H1 (cell line): ENCODE measurements at regions not wholly inside any gene's neighbourhood (a gene's known extent, or its start where the extent isn't known, plus 50 kb on each side); places are given as distances from the start of the nearest gene placed in this dataset.

Source experiments
- CTCF ChIA-PET: fragments of 300-600 bp; sonication (Branson Sonifier 250); formaldehyde crosslinking; loops from one replicate; lab custom pipeline; 2021; ENCODE audit not compliant: partially characterized antibody; lab: Charles Lee
- POLR2A ChIA-PET: fragments of 300-600 bp; sonication (Branson Sonifier 250); formaldehyde crosslinking; loops from one replicate; lab custom pipeline; 2021; ENCODE audit warnings: inconsistent platforms; ENCODE audit not compliant: partially characterized antibody; lab: Charles Lee
- DNase-seq, 2 experiments: peaks; one replicate each; pipeline versions ENCODE4 v3.0.0 to v3.0.0-alpha.2; 2010 to 2022; ENCODE audit warnings: low spot score in 2 of 2, low read depth in 1 of 2, mixed read lengths in 1 of 2
- FAIRE-seq: peaks from 2 replicates; lab custom pipeline; 2011; peaks lifted over from hg19 to GRCh38; lab: Jason Lieb, UNC
- H2AFZ ChIP-seq: 2 replicates; pipeline ENCODE4 v1.8.1; 2012; ENCODE audit warnings: low read length, inconsistent platforms
- H2AK5ac ChIP-seq: 2 replicates; pipeline ENCODE4 v1.6.1; 2013; ENCODE audit warnings: low read depth, low read length
- H2BK120ac ChIP-seq: replicated peaks from 2 replicates; pipeline ENCODE3; 2013; ENCODE audit warnings: low read depth, low read length, inconsistent platforms
- H2BK12ac ChIP-seq: 2 replicates; pipeline ENCODE4 v1.6.1; 2013; ENCODE audit warnings: low read depth, low read length
- H2BK15ac ChIP-seq: 2 replicates; pipeline ENCODE4 v1.6.1; 2013; ENCODE audit warnings: low read length
- H2BK20ac ChIP-seq: 2 replicates; pipeline ENCODE4 v1.6.1; 2013; ENCODE audit warnings: low read length
- H2BK5ac ChIP-seq: 2 replicates; pipeline ENCODE4 v1.6.1; 2013; ENCODE audit warnings: low read depth, low read length
- H3K14ac ChIP-seq: 2 replicates; pipeline ENCODE4 v1.6.1; 2013; ENCODE audit warnings: inconsistent platforms; ENCODE audit not compliant: insufficient read length
- H3K18ac ChIP-seq: 2 replicates; pipeline ENCODE4 v1.6.1; 2013; ENCODE audit warnings: low read length; ENCODE audit errors: extremely low read depth
- H3K23ac ChIP-seq: 2 replicates; pipeline ENCODE4 v1.6.1; 2013; ENCODE audit warnings: inconsistent platforms; ENCODE audit not compliant: insufficient read length
- H3K23me2 ChIP-seq: 2 replicates; pipeline ENCODE4 v1.6.1; 2013; ENCODE audit warnings: low read depth, low read length
- H3K27ac ChIP-seq: 2 replicates; pipeline ENCODE4 v1.6.1; 2011; ENCODE audit warnings: low read depth, low read length, inconsistent platforms
- H3K27me3 ChIP-seq, 4 experiments: replicated peaks in 1 of 4; 1 replicate in 1 of 4; 2 replicates in 3 of 4; pipeline versions ENCODE4 v1.6.1 to v1.8.1; 2011 to 2013; ENCODE audit warnings: low read length in 3 of 4, mild to moderate bottlenecking in 3 of 4, inconsistent platforms in 2 of 4, mixed read lengths in 2 of 4, moderate library complexity in 1 of 4; ENCODE audit not compliant: control insufficient read depth in 3 of 4, insufficient read depth in 3 of 4; ENCODE audit errors: extremely low read depth in 1 of 4
- H3K36me3 ChIP-seq, 4 experiments: 2 replicates each; pipeline versions ENCODE4 v1.6.1 to v1.8.1; 2011 to 2013; ENCODE audit warnings: mild to moderate bottlenecking in 4 of 4, low read length in 3 of 4, moderate library complexity in 2 of 4, control low read depth in 1 of 4, inconsistent platforms in 1 of 4; ENCODE audit not compliant: insufficient read depth in 4 of 4, control insufficient read depth in 2 of 4
- H3K4ac ChIP-seq: replicated peaks from 2 replicates; pipeline ENCODE3; 2013; ENCODE audit warnings: low read length, low read depth, mixed read lengths, inconsistent platforms; ENCODE audit not compliant: insufficient read length
- H3K4me1 ChIP-seq, 4 experiments: replicated peaks in 1 of 4; 1 replicate in 1 of 4; 2 replicates in 3 of 4; pipeline versions ENCODE4 v1.6.1 to v1.8.1; 2011 to 2013; ENCODE audit warnings: low read length in 3 of 4, inconsistent platforms in 2 of 4, mixed read lengths in 1 of 4; ENCODE audit not compliant: insufficient read depth in 4 of 4, control insufficient read depth in 3 of 4
- H3K4me2 ChIP-seq, 2 experiments: 2 replicates each; pipeline versions ENCODE4 v1.6.1 to v1.8.1; 2011 to 2013; ENCODE audit warnings: low read depth in 2 of 2, low read length in 2 of 2, control low read depth in 1 of 2, inconsistent platforms in 1 of 2, mild to moderate bottlenecking in 1 of 2; ENCODE audit not compliant: insufficient read depth in 1 of 2
- H3K4me3 ChIP-seq, 4 experiments: fragments of 200-600, 300-600 bp in 1 of 4; sonication (generic), shearing (Covaris generic), sonication (Bioruptor Twin) in 1 of 4; 2 replicates each; pipeline versions ENCODE4 v1.5.1 to v1.8.1; 2011 to 2016; ENCODE audit warnings: low read length in 4 of 4, low read depth in 3 of 4, control low read depth in 2 of 4, inconsistent platforms in 2 of 4, mild to moderate bottlenecking in 2 of 4, mixed read lengths in 1 of 4, moderate library complexity in 1 of 4; ENCODE audit not compliant: insufficient read depth in 2 of 4; ENCODE audit errors: extremely low read depth in 1 of 4
- H3K56ac ChIP-seq: replicated peaks from 2 replicates; pipeline ENCODE3; 2013; ENCODE audit warnings: low read depth, mild to moderate bottlenecking, mixed read lengths, low read length, inconsistent platforms; ENCODE audit not compliant: insufficient read length
- H3K79me1 ChIP-seq: 2 replicates; pipeline ENCODE4 v1.6.1; 2013; ENCODE audit warnings: low read depth, low read length, control low read depth
- H3K79me2 ChIP-seq, 2 experiments: 2 replicates each; pipeline versions ENCODE4 v1.6.1 to v1.8.1; 2012 to 2013; ENCODE audit warnings: low read length in 2 of 2, mild to moderate bottlenecking in 2 of 2, inconsistent platforms in 1 of 2; ENCODE audit not compliant: insufficient read depth in 2 of 2, control insufficient read depth in 1 of 2
- H3K9ac ChIP-seq, 4 experiments: replicated peaks in 1 of 4; 1 replicate in 1 of 4; 2 replicates in 3 of 4; pipeline versions ENCODE4 v1.6.1 to v1.8.1; 2011 to 2013; ENCODE audit warnings: low read depth in 3 of 4, low read length in 3 of 4, control low read depth in 2 of 4, mild to moderate bottlenecking in 2 of 4, moderate library complexity in 2 of 4, inconsistent platforms in 1 of 4; ENCODE audit errors: extremely low read depth in 1 of 4
- H3K9me3 ChIP-seq, 2 experiments: 2 replicates each; pipeline versions ENCODE4 v1.6.1 to v1.8.1; 2012 to 2013; ENCODE audit warnings: mild to moderate bottlenecking in 2 of 2, moderate library complexity in 2 of 2, control low read depth in 1 of 2, inconsistent platforms in 1 of 2, low read depth in 1 of 2, low read length in 1 of 2, mixed read lengths in 1 of 2; ENCODE audit not compliant: insufficient read depth in 2 of 2
- H4K20me1 ChIP-seq, 2 experiments: replicated peaks in 1 of 2; 2 replicates each; pipeline versions ENCODE3 to v1.8.1; 2011 to 2013; ENCODE audit warnings: inconsistent platforms in 2 of 2, low read length in 2 of 2, mild to moderate bottlenecking in 1 of 2; ENCODE audit not compliant: insufficient read depth in 2 of 2, control insufficient read depth in 1 of 2
- H4K5ac ChIP-seq: 2 replicates; pipeline ENCODE4 v1.6.1; 2013; ENCODE audit warnings: low read length, low read depth, mixed read lengths, inconsistent platforms; ENCODE audit not compliant: insufficient read length
- H4K8ac ChIP-seq: 2 replicates; pipeline ENCODE4 v1.8.0; 2013; ENCODE audit warnings: mild to moderate bottlenecking, moderate library complexity, low read length, inconsistent platforms; ENCODE audit not compliant: insufficient read depth; ENCODE audit errors: extremely low read depth
- H4K91ac ChIP-seq: replicated peaks from 2 replicates; pipeline ENCODE3; 2013; ENCODE audit warnings: low read length, mixed read lengths, inconsistent platforms; ENCODE audit not compliant: insufficient read length
- ASH2L ChIP-seq: fragments of 200-600, 300-600 bp; sonication (generic); IDR thresholded peaks from one replicate; pipeline ENCODE4 v1.7.1; 2017; ENCODE audit warnings: low read length
- BACH1 ChIP-seq: IDR thresholded peaks from 2 replicates; pipeline ENCODE4 v1.6.1; 2012; ENCODE audit warnings: low read length, improper control_type of control experiment
- CBX5 ChIP-seq: fragments of 300-800, 300-1000 bp; sonication (generic); IDR thresholded peaks from 2 replicates; pipeline ENCODE4 v1.7.1; 2016; ENCODE audit warnings: antibody characterized with exemption, low read length, low read depth
- MAFK ChIP-seq: IDR thresholded peaks from 2 replicates; pipeline ENCODE4 v1.6.1; 2012; ENCODE audit warnings: low read depth, mild to moderate bottlenecking, improper control_type of control experiment, low read length
- RAD21 ChIP-seq, 2 experiments: IDR thresholded peaks in 1 of 2; conservative IDR thresholded peaks in 1 of 2; 2 replicates each; pipeline ENCODE4 v1.6.1; 2011; ENCODE audit warnings: low read depth in 2 of 2, low read length in 2 of 2, improper control_type of control experiment in 1 of 2, inconsistent platforms in 1 of 2, mild to moderate bottlenecking in 1 of 2, moderate library complexity in 1 of 2
- TAF1 ChIP-seq: IDR thresholded peaks from 2 replicates; pipeline ENCODE4 v1.6.1; 2011; ENCODE audit warnings: mild to moderate bottlenecking, low read depth, low read length
- YY1 ChIP-seq: IDR thresholded peaks from 2 replicates; pipeline ENCODE4 v1.6.1; 2011; ENCODE audit warnings: low read depth, mild to moderate bottlenecking, low read length
- ZNF274 ChIP-seq: IDR thresholded peaks from 2 replicates; pipeline ENCODE4 v1.7.0; 2012; ENCODE audit warnings: low read length, borderline replicate concordance; ENCODE audit errors: extremely low read depth
- WGBS, 2 experiments: shearing (Covaris generic) in 1 of 2; methylation state at CpG; one replicate each; pipeline versions ENCODE4 v1.1.6 to v1.1.7; 2013 to 2015; ENCODE audit warnings: low lambda C conversion rate in 2 of 2, mixed read lengths in 2 of 2, inconsistent platforms in 1 of 2, low coverage in 1 of 2, missing lambda C conversion rate in 1 of 2; ENCODE audit not compliant: insufficient replicate concordance in 2 of 2, insufficient coverage in 1 of 2, insufficient read length in 1 of 2; ENCODE audit errors: extremely low coverage in 1 of 2, missing lambda C conversion rate in 1 of 2; 5-methylcytosine and 5-hydroxymethylcytosine counted together

DNA sequence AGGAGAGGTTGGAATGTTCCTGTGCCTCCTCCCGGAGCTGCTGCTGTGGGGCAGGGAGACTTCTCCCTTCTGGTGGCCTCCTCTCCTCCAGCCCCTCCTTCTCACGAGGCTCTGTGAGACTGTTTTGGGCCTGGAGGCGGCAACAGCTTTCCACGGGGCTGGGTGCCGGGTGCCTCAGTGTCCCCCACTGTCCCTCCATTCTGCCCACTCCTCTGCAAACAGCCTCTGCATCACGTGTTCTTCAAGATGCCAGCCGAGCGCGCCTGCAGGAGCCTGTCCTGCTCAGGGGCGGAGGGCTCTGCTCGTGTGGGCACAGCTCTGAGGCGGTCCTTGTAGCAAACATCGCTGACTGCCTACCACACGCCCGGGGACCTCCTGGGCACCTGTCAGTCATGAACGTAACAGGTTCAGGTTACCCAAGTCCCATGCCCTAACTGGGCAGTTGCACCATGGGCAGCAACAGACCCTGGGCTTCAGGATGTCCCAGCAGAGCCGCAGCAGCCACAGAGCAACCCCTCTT, 70.8 kb downstream of the RRM2 start:
- no peak overlapping the region for H2BK20ac ChIP-seq
- H4K91ac ChIP-seq = no peak overlapping the region
- no peak overlapping the region for H3K9ac ChIP-seq
- no peaks in the 10 kb centered on the region for H3K36me3 ChIP-seq
- no peaks in the 10 kb centered on the region for H3K27me3 ChIP-seq
- no peaks in the 10 kb centered on the region for H3K79me2 ChIP-seq
- no peak overlapping the region for H3K27ac ChIP-seq
- H2BK5ac ChIP-seq = no peak overlapping the region
- POLR2A ChIA-PET = interaction anchor here (1.1 to 1.2 kb wide), 2 partner anchors 11 to 255 kb away, joined by 3 to 4 read pairs; partner anchors contain the start of gene ODC1
- H2BK12ac ChIP-seq = no peak overlapping the region
- H3K23ac ChIP-seq = no peak overlapping the region
- peaks cover 10% of the 10 kb centered on the region; the same call in 1 of the 2 replicates for H3K23me2 ChIP-seq
- H3K4me2 ChIP-seq = no peak overlapping the region
- H2AFZ ChIP-seq = no peak overlapping the region
- H3K18ac ChIP-seq = no peak overlapping the region
- no peaks in the 10 kb centered on the region for H3K4me1 ChIP-seq
- no peak overlapping the region for H3K4ac ChIP-seq
- WGBS, 2 experiments = 91% methylated on average over 13 of the region's 17 CpGs; no CpG with 5 or more reads in 1 of the 2 experiments
- H2BK15ac ChIP-seq = no peak overlapping the region
- peaks cover 0 to 7% of the 10 kb centered on the region in 2 experiments for H4K20me1 ChIP-seq
- H2AK5ac ChIP-seq = no peak overlapping the region
- H2BK120ac ChIP-seq = no peak overlapping the region
- H3K4me3 ChIP-seq = no peak overlapping the region
- FAIRE-seq = no peak
- peaks cover 12 to 16% of the 10 kb centered on the region in 2 experiments for H3K9me3 ChIP-seq
- peak overlapping the region; percentile 14; the same call in 1 of the 2 replicates for H4K8ac ChIP-seq
- no peak overlapping the region for H4K5ac ChIP-seq
- no peak for TF ChIP-seq YY1
- no peak for TF ChIP-seq BACH1
- TF ChIP-seq ASH2L = no peak
- TF ChIP-seq RAD21 (IDR thresholded peaks at IDR 0.05 in 1 of 2, conservative IDR thresholded peaks at IDR 0.05 in 1 of 2; ENCODE audit: low read depth in 2 of 2, low read length in 2 of 2) = no peak
- TF ChIP-seq TAF1 = no peak
- no peak for TF ChIP-seq CBX5
- no peak for TF ChIP-seq MAFK
- no peak for TF ChIP-seq ZNF274
- TF ChIP-seq, all 59 proteins: peak for 0
- DNase-seq = no peak
- CTCF ChIA-PET = interaction anchor here (1.0 to 1.4 kb wide), 3 partner anchors 29 to 42 kb away, joined by 3 to 5 read pairs (median 3); no protein-coding TSS in a partner anchor
- no peak overlapping the region for H3K56ac ChIP-seq
- H3K79me1 ChIP-seq = peaks cover 2% of the 10 kb centered on the region; the same call in 1 of the 2 replicates
- H3K14ac ChIP-seq = no peak overlapping the region
